GM23248 (cell line): ENCODE measurements at regions not wholly inside any gene's neighbourhood (a gene's known extent, or its start where the extent isn't known, plus 50 kb on each side); places are given as distances from the start of the nearest gene placed in this dataset.
A peak's percentile ranks its signal among the peaks of the same experiment; 100 is the strongest.

Experiments
- DNase-seq: peaks from one replicate; pipeline ENCODE4 v3.0.0-alpha.2; 2015
- H2AFZ ChIP-seq: fragments of 200-600 bp; sonication (generic); 2 replicates; pipeline ENCODE4 v1.6.1; 2016; ENCODE audit warnings: antibody characterized with exemption
- H3F3A ChIP-seq: fragments of 200-600 bp; sonication (generic); 2 replicates; pipeline ENCODE4 v1.6.1; 2016; ENCODE audit warnings: mild to moderate bottlenecking, antibody characterized with exemption, mixed run types; ENCODE audit not compliant: insufficient read depth
- H3K27ac ChIP-seq: fragments of 200-600 bp; sonication (generic); 2 replicates; pipeline ENCODE4 v1.5.1; 2016; ENCODE audit warnings: mild to moderate bottlenecking
- H3K27me3 ChIP-seq: fragments of 200-600 bp; sonication (generic); replicated peaks from 2 replicates; pipeline ENCODE4 v1.6.1; 2016; ENCODE audit warnings: mild to moderate bottlenecking; ENCODE audit not compliant: insufficient read depth
- H3K36me3 ChIP-seq: fragments of 200-600 bp; sonication (generic); 2 replicates; pipeline ENCODE4 v1.6.1; 2016; ENCODE audit warnings: low read depth, mild to moderate bottlenecking
- H3K4me1 ChIP-seq: fragments of 200-600 bp; sonication (generic); 2 replicates; pipeline ENCODE4 v1.6.1; 2016; ENCODE audit warnings: mild to moderate bottlenecking; ENCODE audit not compliant: insufficient read depth
- H3K4me2 ChIP-seq: fragments of 200-600 bp; sonication (generic); one replicate; pipeline ENCODE4 v1.6.1; 2016; ENCODE audit warnings: mild to moderate bottlenecking; ENCODE audit not compliant: unreplicated experiment
- H3K4me3 ChIP-seq: fragments of 200-600 bp; sonication (generic); 2 replicates; pipeline ENCODE4 v1.5.1; 2016; ENCODE audit warnings: mild to moderate bottlenecking
- H3K79me2 ChIP-seq: fragments of 200-600 bp; sonication (generic); 2 replicates; pipeline ENCODE4 v1.6.1; 2016; ENCODE audit warnings: mild to moderate bottlenecking; ENCODE audit not compliant: insufficient read depth
- H3K9ac ChIP-seq: fragments of 200-600 bp; sonication (generic); 2 replicates; pipeline ENCODE4 v1.6.1; 2016; ENCODE audit warnings: mild to moderate bottlenecking
- H3K9me2 ChIP-seq: fragments of 200-600 bp; sonication (generic); 2 replicates; pipeline ENCODE4 v1.6.1; 2016; ENCODE audit warnings: mixed run types, mild to moderate bottlenecking, moderate library complexity; ENCODE audit not compliant: insufficient read depth
- H3K9me3 ChIP-seq: fragments of 200-600 bp; sonication (generic); one replicate; pipeline ENCODE4 v1.6.1; 2017; ENCODE audit warnings: low read depth
- H4K20me1 ChIP-seq: fragments of 200-600 bp; sonication (generic); 2 replicates; pipeline ENCODE4 v1.6.0; 2016; ENCODE audit not compliant: insufficient read depth
- EZH2 ChIP-seq: fragments of 200-600 bp; sonication (generic); IDR thresholded peaks from 2 replicates; pipeline ENCODE4 v1.6.1; 2018; ENCODE audit warnings: antibody characterized with exemption, mild to moderate bottlenecking; ENCODE audit not compliant: insufficient read depth, poor library complexity, severe bottlenecking
- EZH2phosphoT487 ChIP-seq: fragments of 200-600 bp; sonication (generic); IDR thresholded peaks from 2 replicates; pipeline ENCODE4 v1.6.1; 2018; ENCODE audit warnings: antibody characterized with exemption, moderate library complexity, mild to moderate bottlenecking, low read depth; ENCODE audit not compliant: insufficient read depth
- WGBS, 2 experiments: methylation state at CpG; one replicate each; pipeline ENCODE4 v1.1.6; 2015 to 2017; ENCODE audit warnings: low lambda C conversion rate in 2 of 2, low coverage in 1 of 2; ENCODE audit errors: missing lambda C conversion rate in 2 of 2; 5-methylcytosine and 5-hydroxymethylcytosine counted together
- in situ Hi-C: fragments of 300-500 bp; cut with MboI; formaldehyde crosslinking; loops from 2 replicates; pipeline ENCODE4 v1.15.0; 2020

DNA sequence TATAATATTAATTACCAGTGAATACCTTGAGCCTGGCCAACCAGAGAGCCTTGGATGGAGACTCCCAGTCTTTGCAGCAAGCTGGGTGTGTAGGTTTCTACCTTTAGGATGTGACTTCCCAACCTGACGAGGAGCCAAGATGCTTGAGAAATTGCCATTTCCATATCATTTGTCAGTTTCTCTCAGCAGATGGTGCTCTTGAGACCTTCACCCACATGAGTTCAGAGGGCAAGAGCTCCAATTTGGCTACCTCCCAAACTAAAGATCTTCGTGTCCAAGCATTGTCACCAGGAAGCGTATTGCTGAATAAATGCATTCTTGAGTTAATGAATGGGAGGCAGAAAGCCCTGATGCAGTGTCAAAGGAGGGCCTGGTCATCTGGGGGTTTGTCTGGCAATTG is 106.4 kb upstream of the TBX5 start:
- H3K9me2 ChIP-seq, result no peaks in the 10 kb centered on the region
- peaks cover 44% of the 10 kb centered on the region for H3K27me3 ChIP-seq
- in situ Hi-C loops, result no loop called here
- no peaks in the 10 kb centered on the region for H3F3A ChIP-seq
- no peak overlapping the region for H3K4me2 ChIP-seq
- H3K4me3 ChIP-seq, result no peak overlapping the region
- no peak overlapping the region for H3K27ac ChIP-seq
- no peaks in the 10 kb centered on the region for H4K20me1 ChIP-seq
- H3K4me1 ChIP-seq, result no peaks in the 10 kb centered on the region
- TF ChIP-seq EZH2phosphoT487 (no peak), EZH2 (no peak)
- no peaks in the 10 kb centered on the region for H3K9me3 ChIP-seq
- 48 to 50% methylated on average over 3 of the region's 3 CpGs for WGBS, 2 experiments
- H3K36me3 ChIP-seq, result no peaks in the 10 kb centered on the region
- no peaks in the 10 kb centered on the region for H3K79me2 ChIP-seq
- H2AFZ ChIP-seq, result no peak overlapping the region
- no peak overlapping the region for H3K9ac ChIP-seq
- DNase-seq, result no peak

DNA sequence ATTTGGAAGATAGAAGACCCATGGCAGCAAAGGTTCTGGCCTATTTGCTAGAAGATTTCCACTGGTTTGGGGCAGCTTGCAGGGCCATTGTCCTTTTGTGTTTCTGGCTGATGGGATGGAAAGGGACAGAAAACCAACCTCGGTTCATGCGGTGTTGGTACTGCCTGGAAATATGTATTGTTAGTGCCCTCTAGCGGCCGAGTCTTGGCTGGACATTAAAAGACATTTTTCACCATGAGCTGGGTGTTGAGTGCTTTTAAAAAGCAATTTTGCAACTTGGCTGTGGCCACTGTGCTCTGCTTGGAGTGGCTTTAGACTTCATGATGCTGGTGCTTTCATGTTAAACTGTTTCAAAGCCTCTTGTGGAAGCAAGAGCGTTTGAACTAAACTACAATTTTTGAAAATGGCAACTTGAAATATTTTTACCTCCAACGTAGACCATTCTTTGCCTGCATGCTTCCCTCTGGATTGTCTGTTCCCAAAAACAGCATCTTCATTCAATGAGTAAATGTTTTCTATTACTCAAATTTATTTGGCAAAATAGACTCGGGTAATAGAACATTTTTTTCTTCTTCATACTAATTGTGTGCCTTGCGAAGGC is 102.7 kb upstream of the TBX5 start:
- in situ Hi-C loops, result loop anchor here (10.0 kb wide), 1 partner anchor 534 kb away; no protein-coding TSS in a partner anchor
- WGBS, 2 experiments, result 24 to 26% methylated on average over 8 of the region's 8 CpGs
- H2AFZ ChIP-seq, result no peak overlapping the region

DNA sequence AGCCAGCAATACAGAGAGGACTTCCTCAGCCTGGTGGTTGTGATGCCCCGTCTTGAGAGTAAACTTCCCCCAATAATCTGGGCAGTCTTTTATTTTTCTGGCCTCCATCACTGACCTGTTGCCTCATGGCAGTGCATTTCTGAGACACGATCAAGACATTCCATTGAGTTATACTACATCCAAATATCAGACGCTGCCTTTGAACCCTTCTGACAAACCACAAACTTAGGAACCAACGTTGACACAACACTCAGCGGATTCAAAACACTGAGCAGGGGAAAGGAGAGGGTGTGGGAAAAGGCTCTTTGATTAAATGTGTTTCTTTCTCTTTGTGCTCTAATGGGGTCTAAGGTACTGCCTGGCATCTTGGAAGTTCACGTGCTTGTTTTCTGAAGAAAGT is 100.7 kb upstream of the TBX5 start:
- 67 to 69% methylated on average over 6 of the region's 6 CpGs for WGBS, 2 experiments
- H3K79me2 ChIP-seq, result no peaks in the 10 kb centered on the region
- H3K4me2 ChIP-seq, result no peak overlapping the region
- H3F3A ChIP-seq, result no peaks in the 10 kb centered on the region
- H4K20me1 ChIP-seq, result no peaks in the 10 kb centered on the region
- H3K4me1 ChIP-seq, result no peaks in the 10 kb centered on the region
- H3K9me2 ChIP-seq, result no peaks in the 10 kb centered on the region
- no peak overlapping the region for H2AFZ ChIP-seq
- DNase-seq, result no peak
- in situ Hi-C loops, result loop anchor here (10.0 kb wide), 1 partner anchor 532 kb away; no protein-coding TSS in a partner anchor
- H3K9me3 ChIP-seq, result no peaks in the 10 kb centered on the region
- TF ChIP-seq EZH2 (no peak), EZH2phosphoT487 (no peak)
- H3K27me3 ChIP-seq, result peaks cover 34% of the 10 kb centered on the region
- no peak overlapping the region for H3K4me3 ChIP-seq
- no peak overlapping the region for H3K27ac ChIP-seq
- H3K36me3 ChIP-seq, result no peaks in the 10 kb centered on the region
- no peak overlapping the region for H3K9ac ChIP-seq

More for the DNA sequence above, 102.7 kb upstream of the TBX5 start:
- no peak overlapping the region for H3K27ac ChIP-seq
- no peaks in the 10 kb centered on the region for H3F3A ChIP-seq
- no peaks in the 10 kb centered on the region for H3K9me3 ChIP-seq
- peaks cover 37% of the 10 kb centered on the region for H3K27me3 ChIP-seq
- H3K79me2 ChIP-seq, result no peaks in the 10 kb centered on the region
- H4K20me1 ChIP-seq, result no peaks in the 10 kb centered on the region
- no peak overlapping the region for H3K4me2 ChIP-seq
- H3K4me3 ChIP-seq, result no peak overlapping the region
- H3K4me1 ChIP-seq, result no peaks in the 10 kb centered on the region
- H3K9ac ChIP-seq, result no peak overlapping the region
- no peaks in the 10 kb centered on the region for H3K9me2 ChIP-seq
- DNase-seq, result peak; percentile 83
- TF ChIP-seq EZH2 (no peak), EZH2phosphoT487 (no peak)
- no peaks in the 10 kb centered on the region for H3K36me3 ChIP-seq

DNA sequence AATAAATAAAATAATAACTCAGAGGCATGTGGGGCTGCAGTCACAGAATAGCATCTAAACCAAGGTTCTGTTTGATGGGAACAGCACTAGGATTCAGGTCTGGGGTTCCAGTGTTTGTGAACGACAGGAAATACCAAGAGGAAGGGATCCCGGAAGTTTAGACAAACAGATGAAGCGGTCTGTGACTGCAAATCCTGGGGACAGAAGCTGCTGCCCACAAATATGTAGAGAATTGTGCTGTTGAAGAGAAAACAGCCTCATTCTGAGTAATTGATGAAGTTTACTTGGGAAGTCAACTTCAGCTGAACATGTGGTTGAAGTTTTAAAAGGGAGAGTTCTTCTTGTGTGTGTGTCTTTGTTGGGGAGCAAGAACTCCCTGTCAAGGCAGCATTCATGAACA is 98.4 kb upstream of the TBX5 start:
- DNase-seq, result peak; percentile 31
- Histone ChIP-seq H3K9me2 (no peaks in the 10 kb centered on the region), H3K4me3 (no peak overlapping the region), H3K36me3 (no peaks in the 10 kb centered on the region), H3K9ac (no peak overlapping the region), H3K4me2 (no peak overlapping the region), H4K20me1 (no peaks in the 10 kb centered on the region), H3K9me3 (no peaks in the 10 kb centered on the region), H2AFZ (no peak overlapping the region), H3K79me2 (no peaks in the 10 kb centered on the region), H3K27ac (no peak overlapping the region), H3K4me1 (peaks cover 10% of the 10 kb centered on the region), H3F3A (no peaks in the 10 kb centered on the region), H3K27me3 (peaks cover 28% of the 10 kb centered on the region; the same call in 1 of the 2 replicates)
- in situ Hi-C loops, result loop anchor here (10.0 kb wide), 1 partner anchor 530 kb away; no protein-coding TSS in a partner anchor
- no peak for TF ChIP-seq EZH2
- no peak for TF ChIP-seq EZH2phosphoT487
- 46 to 53% methylated on average over 3 of the region's 3 CpGs for WGBS, 2 experiments
